Fibroblast of upper back skin (primary cell): ENCODE measurements at regions not wholly inside any gene's neighbourhood (a gene's known extent, or its start where the extent isn't known, plus 50 kb on each side); places are given as distances from the start of the nearest gene placed in this dataset.
"Not testable (repeated sequence)": the region's sequence is repeated elsewhere in the genome, so short reads cannot be mapped to it uniquely, and the experiment has no call there.

Experiments used
- DNase-seq: peaks from one replicate; pipeline ENCODE4 v3.0.0-alpha.2; 2013

GRCh38 chr4:81806485-81806884 lies 334.8 kb upstream of the RASGEF1B start:
- DNase-seq, result no peak

GRCh38 chr4:81804849-81805248 lies 333.1 kb upstream of the RASGEF1B start:
- DNase-seq, result no peak

GRCh38 chr4:81802285-81802846 lies 330.7 kb upstream of the RASGEF1B start:
- no peak for DNase-seq

GRCh38 chr4:81799371-81799770 lies 327.7 kb upstream of the RASGEF1B start:
- DNase-seq, result no peak

GRCh38 chr4:81796790-81797528 lies 325.3 kb upstream of the RASGEF1B start:
- no peak for DNase-seq

GRCh38 chr4:81792521-81792920 lies 320.8 kb upstream of the RASGEF1B start:
- no peak for DNase-seq

GRCh38 chr4:81790477-81790876 lies 318.8 kb upstream of the RASGEF1B start:
- DNase-seq, result no peak

GRCh38 chr4:81789741-81790399 lies 318.2 kb upstream of the RASGEF1B start:
- DNase-seq, result no peak

GRCh38 chr4:81789158-81789557 lies 317.5 kb upstream of the RASGEF1B start:
- DNase-seq, result no peak

GRCh38 chr4:81786766-81787165 lies 315.1 kb upstream of the RASGEF1B start:
- no peak for DNase-seq

GRCh38 chr4:81786063-81786763 lies 314.5 kb upstream of the RASGEF1B start:
- DNase-seq, result no peak

- DNase-seq, result no peak
Observed at GRCh38 chr4:81785338-81785737, 313.6 kb upstream of the RASGEF1B start.

- no peak for DNase-seq
Observed at GRCh38 chr4:81783558-81783957, 311.9 kb upstream of the RASGEF1B start.

GRCh38 chr4:81781799-81782198 lies 310.1 kb upstream of the RASGEF1B start:
- no peak for DNase-seq

- DNase-seq, result not testable (repeated sequence)
Observed at GRCh38 chr4:81777718-81778117, 306.0 kb upstream of the RASGEF1B start.

- DNase-seq, result no peak
Observed at GRCh38 chr4:81776794-81777193, 305.1 kb upstream of the RASGEF1B start.

- DNase-seq, result no peak
Observed at GRCh38 chr4:81773557-81773956, 301.9 kb upstream of the RASGEF1B start.

GRCh38 chr4:81771721-81772120 lies 300.0 kb upstream of the RASGEF1B start:
- DNase-seq, result no peak

- no peak for DNase-seq
Observed at GRCh38 chr4:81769244-81769643, 297.5 kb upstream of the RASGEF1B start.

- no peak for DNase-seq
Observed at GRCh38 chr4:81758574-81759264, 287.0 kb upstream of the RASGEF1B start.

GRCh38 chr4:81757691-81758090 lies 286.0 kb upstream of the RASGEF1B start:
- no peak for DNase-seq

- no peak for DNase-seq
Observed at GRCh38 chr4:81756973-81757372, 285.3 kb upstream of the RASGEF1B start.

- no peak for DNase-seq
Observed at GRCh38 chr4:81756042-81756441, 284.3 kb upstream of the RASGEF1B start.
